ENCODE measurements at regions not wholly inside any gene's neighbourhood (a gene's known extent, or its start where the extent isn't known, plus 50 kb on each side); places are given as distances from the start of the nearest gene placed in this dataset.
A peak's percentile ranks its signal among the peaks of the same experiment; 100 is the strongest.

DNA sequence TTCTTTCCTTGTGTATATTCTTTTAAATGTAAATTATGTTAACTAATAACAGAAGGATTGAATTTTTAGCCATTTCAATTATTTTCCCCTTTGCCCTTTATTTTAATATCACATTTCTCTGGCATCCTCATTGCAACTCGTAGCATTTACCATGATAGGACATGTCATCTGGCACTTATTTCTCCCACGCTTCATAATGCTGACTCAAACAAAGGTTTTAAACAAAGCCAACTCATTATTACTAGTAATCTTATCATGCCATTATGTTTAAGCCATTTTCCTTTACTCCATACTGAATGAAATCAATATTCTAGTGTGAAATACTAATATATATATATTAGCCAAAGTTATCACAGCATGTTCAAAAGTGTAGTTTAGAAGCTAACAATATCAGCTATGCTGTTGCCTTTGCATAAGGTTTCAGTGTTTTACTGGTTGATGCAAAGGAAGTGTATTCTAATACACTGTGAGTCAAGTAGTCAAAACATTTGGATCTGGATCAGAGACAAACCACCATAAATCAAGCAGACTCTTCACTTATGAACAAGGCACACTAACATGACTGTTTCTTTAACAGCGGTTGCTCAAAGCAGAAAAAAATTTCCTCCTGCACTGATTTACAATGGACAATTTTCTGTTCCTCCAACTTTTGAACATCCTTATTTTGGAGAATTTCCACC lies 281.6 kb downstream of the SLC7A11 start:
- Histone ChIP-seq H3K36me3 (replicated peaks) (no peaks in the 10 kb centered on the region), H3K27ac (peak overlapping the region; percentile 47), H3K4me3 (ENCODE audit: low read depth, low read length) (no peak overlapping the region), H3K27me3 (replicated peaks) (no peaks in the 10 kb centered on the region)
- TF ChIP-seq, protein P1, sequence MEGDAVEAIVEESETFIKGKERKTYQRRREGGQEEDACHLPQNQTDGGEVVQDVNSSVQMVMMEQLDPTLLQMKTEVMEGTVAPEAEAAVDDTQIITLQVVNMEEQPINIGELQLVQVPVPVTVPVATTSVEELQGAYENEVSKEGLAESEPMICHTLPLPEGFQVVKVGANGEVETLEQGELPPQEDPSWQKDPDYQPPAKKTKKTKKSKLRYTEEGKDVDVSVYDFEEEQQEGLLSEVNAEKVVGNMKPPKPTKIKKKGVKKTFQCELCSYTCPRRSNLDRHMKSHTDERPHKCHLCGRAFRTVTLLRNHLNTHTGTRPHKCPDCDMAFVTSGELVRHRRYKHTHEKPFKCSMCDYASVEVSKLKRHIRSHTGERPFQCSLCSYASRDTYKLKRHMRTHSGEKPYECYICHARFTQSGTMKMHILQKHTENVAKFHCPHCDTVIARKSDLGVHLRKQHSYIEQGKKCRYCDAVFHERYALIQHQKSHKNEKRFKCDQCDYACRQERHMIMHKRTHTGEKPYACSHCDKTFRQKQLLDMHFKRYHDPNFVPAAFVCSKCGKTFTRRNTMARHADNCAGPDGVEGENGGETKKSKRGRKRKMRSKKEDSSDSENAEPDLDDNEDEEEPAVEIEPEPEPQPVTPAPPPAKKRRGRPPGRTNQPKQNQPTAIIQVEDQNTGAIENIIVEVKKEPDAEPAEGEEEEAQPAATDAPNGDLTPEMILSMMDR (IDR thresholded peaks at IDR 0.05; ENCODE audit: low read depth, low read length, missing control alignments) = no peak
- in situ Hi-C loops (cut with HindIII; ENCODE audit: low pct_ligation_motif_present, low sequenced_read_pairs) = no loop called here
- DNase-seq = peak; percentile 53

DNA sequence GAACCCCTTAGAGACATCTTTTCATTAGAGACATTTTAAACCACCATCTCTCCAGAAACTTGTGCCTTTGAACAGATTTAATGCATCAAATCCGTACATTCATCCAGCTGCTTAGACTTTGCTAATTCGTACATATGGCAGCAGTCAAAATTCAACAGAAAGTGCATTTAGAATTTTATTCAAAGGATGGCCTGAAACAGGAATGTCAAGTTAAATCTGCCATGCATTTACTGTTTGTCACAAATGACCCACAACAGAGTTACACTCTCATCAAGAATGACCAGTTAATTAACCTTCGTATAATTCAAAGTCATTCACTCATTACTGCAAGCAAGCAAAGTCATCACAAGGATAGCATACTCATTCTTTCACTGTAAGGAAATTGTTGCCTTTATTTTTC lies 284.3 kb downstream of the SLC7A11 start:
- Histone ChIP-seq H3K27me3 (replicated peaks) (no peaks in the 10 kb centered on the region), H3K36me3 (replicated peaks) (no peaks in the 10 kb centered on the region), H3K27ac (no peak overlapping the region), H3K4me3 (ENCODE audit: low read depth, low read length) (no peak overlapping the region)
- in situ Hi-C loops (cut with HindIII; ENCODE audit: low pct_ligation_motif_present, low sequenced_read_pairs) = no loop called here
- no peak for DNase-seq
- TF ChIP-seq, protein P1 (IDR thresholded peaks at IDR 0.05; ENCODE audit: low read depth, low read length, missing control alignments) = no peak

DNA sequence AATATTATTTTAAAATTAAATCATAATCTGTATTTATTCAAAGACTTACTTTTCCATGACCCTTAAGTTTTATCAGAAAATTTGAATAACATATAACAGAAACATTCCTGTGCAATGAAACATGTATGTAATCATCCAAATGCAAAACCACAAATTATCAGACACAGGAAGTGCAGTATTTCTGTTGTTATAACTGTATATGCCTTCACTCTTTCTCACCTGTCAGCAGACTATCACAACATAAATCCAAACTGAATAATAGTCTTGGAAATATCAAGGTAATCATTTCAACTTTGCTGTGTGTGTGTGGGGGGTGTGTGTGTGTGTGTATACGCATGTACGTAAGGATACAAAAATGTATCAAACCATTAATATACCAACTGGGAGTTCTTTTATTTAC lies 285.9 kb downstream of the SLC7A11 start:
- H3K36me3 ChIP-seq (replicated peaks) = no peaks in the 10 kb centered on the region
- no peaks in the 10 kb centered on the region for H3K27me3 ChIP-seq (replicated peaks)
- in situ Hi-C loops (cut with HindIII; ENCODE audit: low pct_ligation_motif_present, low sequenced_read_pairs) = no loop called here
- TF ChIP-seq, protein P1 (IDR thresholded peaks at IDR 0.05; ENCODE audit: low read depth, low read length, missing control alignments) = no peak
- H3K27ac ChIP-seq = no peak overlapping the region
- no peak overlapping the region for H3K4me3 ChIP-seq (ENCODE audit: low read depth, low read length)
- no peak for DNase-seq

DNA sequence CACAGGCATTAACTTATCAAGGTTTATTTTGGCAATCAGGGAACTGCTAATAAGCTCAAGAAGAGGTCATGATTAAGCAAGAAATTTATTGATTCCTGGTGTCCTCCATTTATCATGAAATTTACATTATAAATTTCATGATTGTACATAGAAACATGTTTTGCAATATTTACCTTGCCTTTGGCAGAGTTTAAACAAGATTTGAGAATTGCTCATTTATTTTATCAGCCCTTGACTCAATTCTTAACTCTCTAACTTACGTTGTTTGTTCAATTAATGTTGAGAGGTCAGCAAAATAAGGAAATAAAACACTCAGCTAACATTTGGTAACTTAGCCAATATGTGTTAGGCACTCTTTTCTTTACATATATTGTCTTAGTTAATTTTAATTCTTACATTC lies 286.6 kb downstream of the SLC7A11 start:
- TF ChIP-seq, protein P1 (IDR thresholded peaks at IDR 0.05; ENCODE audit: low read depth, low read length, missing control alignments) = no peak
- Histone ChIP-seq H3K36me3 (replicated peaks) (no peaks in the 10 kb centered on the region), H3K27ac (no peak overlapping the region), H3K4me3 (ENCODE audit: low read depth, low read length) (no peak overlapping the region), H3K27me3 (replicated peaks) (no peaks in the 10 kb centered on the region)
- in situ Hi-C loops (cut with HindIII; ENCODE audit: low pct_ligation_motif_present, low sequenced_read_pairs) = no loop called here
- no peak for DNase-seq

DNA sequence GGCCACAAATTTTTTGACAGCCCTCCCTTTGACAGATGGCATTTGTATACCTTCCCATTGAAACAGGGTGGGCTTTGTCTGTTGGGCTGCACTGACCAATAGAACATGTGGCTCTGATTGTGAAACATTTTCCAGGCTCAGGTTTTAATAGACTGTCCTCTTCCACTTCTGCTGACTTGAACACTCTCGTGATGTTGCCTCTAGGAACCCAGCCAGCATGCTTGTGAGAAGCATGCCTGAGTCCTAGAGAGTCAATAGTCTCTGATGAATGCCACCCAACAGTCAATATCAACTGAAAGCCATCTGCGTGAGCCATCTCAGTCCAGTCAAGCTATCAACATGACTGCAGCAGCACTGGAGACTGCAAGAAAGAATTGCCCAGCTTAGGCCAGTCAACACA lies 290.0 kb downstream of the SLC7A11 start:
- Histone ChIP-seq H3K27me3 (replicated peaks) (no peaks in the 10 kb centered on the region), H3K27ac (no peak overlapping the region), H3K36me3 (replicated peaks) (no peaks in the 10 kb centered on the region), H3K4me3 (ENCODE audit: low read depth, low read length) (no peak overlapping the region)
- in situ Hi-C loops (cut with HindIII; ENCODE audit: low pct_ligation_motif_present, low sequenced_read_pairs) = no loop called here
- TF ChIP-seq, protein P1 (IDR thresholded peaks at IDR 0.05; ENCODE audit: low read depth, low read length, missing control alignments) = no peak
- DNase-seq = no peak

DNA sequence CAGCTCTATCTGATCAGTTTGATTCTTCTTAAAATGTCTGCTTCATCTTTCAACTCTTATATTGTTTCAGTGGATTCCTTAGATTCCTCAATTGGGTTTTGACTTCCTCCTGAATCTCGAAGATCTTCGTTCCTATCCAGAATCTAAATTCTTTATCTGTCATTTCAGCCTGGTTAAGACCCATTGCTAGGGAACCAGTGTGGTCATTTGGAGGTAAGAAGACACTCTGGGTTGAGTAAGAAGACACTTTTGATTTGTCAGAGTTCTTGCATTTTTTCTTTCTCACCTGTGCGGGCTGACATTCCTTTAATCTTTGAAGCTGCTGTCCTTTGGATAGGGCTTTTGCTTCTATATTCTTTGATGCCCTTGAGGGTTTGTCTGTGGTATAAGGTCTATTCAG lies 291.9 kb downstream of the SLC7A11 start:
- TF ChIP-seq, protein P1 (IDR thresholded peaks at IDR 0.05; ENCODE audit: low read depth, low read length, missing control alignments) = no peak
- DNase-seq = no peak
- Histone ChIP-seq H3K27ac (no peak overlapping the region), H3K4me3 (ENCODE audit: low read depth, low read length) (no peak overlapping the region), H3K27me3 (replicated peaks) (no peaks in the 10 kb centered on the region), H3K36me3 (replicated peaks) (no peaks in the 10 kb centered on the region)
- in situ Hi-C loops (cut with HindIII; ENCODE audit: low pct_ligation_motif_present, low sequenced_read_pairs) = no loop called here
